Endothelial cell of umbilical vein (primary cell): ENCODE measurements at regions not wholly inside any gene's neighbourhood (a gene's known extent, or its start where the extent isn't known, plus 50 kb on each side); places are given as distances from the start of the nearest gene placed in this dataset.

Source experiments
- BruUV-seq: library from RNA; stranded (reverse); fragments of 400-500 nt; replicated peaks from 2 replicates; lab custom pipeline; 2021; lab: Mats Ljungman, UMichigan
- CTCF ChIA-PET: fragments of 300-600, 350-600 bp; sonication (Branson Sonifier 250); formaldehyde crosslinking; loops from one replicate; lab custom pipeline; 2021; ENCODE audit warnings: antibody characterized with exemption, inconsistent platforms; lab: Charles Lee
- POLR2A ChIA-PET: fragments of 300-600, 350-600 bp; sonication (Branson Sonifier 250); formaldehyde crosslinking; loops from one replicate; lab custom pipeline; 2021; ENCODE audit warnings: antibody characterized with exemption, inconsistent platforms; lab: Charles Lee
- DNase-seq: peaks from one replicate; pipeline ENCODE4 v3.0.0-alpha.2; 2011; ENCODE audit warnings: low read depth, low spot score
- FAIRE-seq: peaks from 2 replicates; lab custom pipeline; 2011; peaks lifted over from hg19 to GRCh38; lab: Jason Lieb, UNC
- H2AFZ ChIP-seq: 2 replicates; pipeline ENCODE4 v1.6.0; 2012; ENCODE audit warnings: low read depth, low read length, control low read depth, inconsistent platforms
- H3K27ac ChIP-seq: 2 replicates; pipeline ENCODE4 v1.5.1; 2011; ENCODE audit warnings: low read depth, mild to moderate bottlenecking, control low read depth, low read length, moderate library complexity; ENCODE audit not compliant: insufficient read depth
- H3K27me3 ChIP-seq, 2 experiments: 2 replicates each; pipeline versions ENCODE4 v1.6.0 to v1.6.1; 2011; ENCODE audit warnings: low read length in 2 of 2, mixed read lengths in 1 of 2; ENCODE audit not compliant: control insufficient read depth in 2 of 2, insufficient read depth in 2 of 2
- H3K36me3 ChIP-seq, 2 experiments: 2 replicates in 1 of 2; 3 replicates in 1 of 2; pipeline ENCODE4 v1.5.1; 2011; ENCODE audit warnings: low read length in 2 of 2, mild to moderate bottlenecking in 1 of 2, moderate library complexity in 1 of 2; ENCODE audit not compliant: control insufficient read depth in 2 of 2, insufficient read depth in 2 of 2; ENCODE audit errors: extremely low read depth in 1 of 2
- H3K4me1 ChIP-seq: 3 replicates; pipeline ENCODE4 v1.5.1; 2011; ENCODE audit warnings: mild to moderate bottlenecking, low read length; ENCODE audit not compliant: control insufficient read depth, insufficient read depth; ENCODE audit errors: extremely low read depth
- H3K4me2 ChIP-seq: 2 replicates; pipeline ENCODE4 v1.6.1; 2011; ENCODE audit warnings: low read length, control low read depth, mixed read lengths; ENCODE audit not compliant: insufficient read depth
- H3K4me3 ChIP-seq, 3 experiments: fragments of 200-600 bp in 1 of 3; sonication (generic), shearing (Covaris generic) in 1 of 3; replicated peaks in 1 of 3; 2 replicates each; pipeline ENCODE4 v1.5.1; 2011 to 2016; ENCODE audit warnings: control low read depth in 3 of 3, low read length in 3 of 3, mild to moderate bottlenecking in 2 of 3, inconsistent platforms in 1 of 3, low read depth in 1 of 3, moderate library complexity in 1 of 3; ENCODE audit not compliant: insufficient read depth in 1 of 3
- H3K79me2 ChIP-seq: 2 replicates; pipeline ENCODE4 v1.6.0; 2012; ENCODE audit warnings: low read length, inconsistent platforms; ENCODE audit not compliant: control insufficient read depth, insufficient read depth
- H3K9ac ChIP-seq: replicated peaks from 2 replicates; pipeline ENCODE3; 2011; ENCODE audit warnings: low read length, control low read depth; ENCODE audit not compliant: insufficient read depth; ENCODE audit errors: extremely low read depth
- H3K9me1 ChIP-seq: replicated peaks from 3 replicates; pipeline ENCODE4 v1.6.0; 2011; ENCODE audit warnings: mild to moderate bottlenecking, low read length; ENCODE audit not compliant: control insufficient read depth, insufficient read depth; ENCODE audit errors: extremely low read depth
- H3K9me3 ChIP-seq: replicated peaks from 2 replicates; pipeline ENCODE4 v1.5.1; 2012; ENCODE audit warnings: low read length, inconsistent platforms; ENCODE audit not compliant: control insufficient read depth, insufficient read depth
- H4K20me1 ChIP-seq: replicated peaks from 2 replicates; pipeline ENCODE3; 2011; ENCODE audit warnings: mild to moderate bottlenecking, low read length; ENCODE audit not compliant: control insufficient read depth, insufficient read depth; ENCODE audit errors: extremely low read depth
- CTCF ChIP-seq, 2 donors: IDR thresholded peaks; 1 replicate in 1 of 2; 2 replicates in 1 of 2; pipeline ENCODE4 v1.5.1; 2011; ENCODE audit warnings: low read length in 2 of 2, mild to moderate bottlenecking in 2 of 2, moderate library complexity in 2 of 2, control low read depth in 1 of 2, inconsistent platforms in 1 of 2, low read depth in 1 of 2; ENCODE audit not compliant: insufficient read depth in 1 of 2; ENCODE audit errors: extremely low read depth in 1 of 2
- GATA2 ChIP-seq: IDR thresholded peaks from 2 replicates; pipeline ENCODE4 v1.7.0; 2011; ENCODE audit warnings: low read depth, mild to moderate bottlenecking, moderate library complexity, mixed read lengths, low read length; ENCODE audit not compliant: insufficient read length, insufficient read depth
- JUN ChIP-seq: IDR thresholded peaks from 2 replicates; pipeline ENCODE4 v1.6.1; 2011; ENCODE audit warnings: borderline replicate concordance, low read depth; ENCODE audit not compliant: insufficient read length, insufficient read depth
- POLR2A ChIP-seq: IDR thresholded peaks from 2 replicates; pipeline ENCODE4 v1.6.1; 2012; ENCODE audit warnings: low read depth, mild to moderate bottlenecking, control low read depth, low read length
- POLR2AphosphoS5 ChIP-seq: IDR thresholded peaks from 2 replicates; pipeline ENCODE4 v1.6.1; 2012; ENCODE audit warnings: low read depth, mild to moderate bottlenecking, control low read depth, low read length, moderate library complexity; ENCODE audit not compliant: insufficient read depth
- dilution Hi-C: fragments of 300-500 bp; cut with MboI; formaldehyde crosslinking; loops from one replicate; pipeline ENCODE4 v1.15.0; 2019; ENCODE audit warnings: low sequenced_read_pairs; ENCODE audit not compliant: extremely low pct_ligation_motif_present
- intact Hi-C: fragments of 100-400 bp; cut with micrococcal nuclease; formaldehyde crosslinking; loops from one replicate; pipeline ENCODE4 v1.10.0; 2022
- TF ChIP-seq, protein P1 (sequence below): IDR thresholded peaks from 2 replicates; pipeline ENCODE4 v1.6.1; 2011; ENCODE audit not compliant: insufficient read depth, insufficient read length

DNA sequence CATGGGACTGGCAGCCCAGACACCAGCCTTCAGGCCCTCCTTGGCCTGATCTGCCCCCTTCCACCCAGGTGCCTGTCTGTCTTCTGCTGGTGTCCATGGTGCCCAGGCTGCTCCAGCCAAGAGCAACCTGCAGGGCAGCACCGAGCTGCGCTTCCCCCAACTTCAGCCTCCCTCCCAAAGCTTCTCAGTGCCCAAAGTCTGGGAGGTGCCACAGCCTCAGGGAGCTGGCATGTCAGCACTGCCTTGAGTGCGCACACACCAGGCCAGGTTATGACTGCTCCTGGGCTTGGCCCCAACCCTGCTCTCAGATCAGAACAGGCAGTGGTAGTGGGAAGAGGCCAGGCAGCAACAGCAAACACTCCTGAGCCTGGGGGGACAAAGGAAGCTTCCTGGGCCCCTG is 304.6 kb upstream of the NRG3 start:
- FAIRE-seq = no peak
- dilution Hi-C loops = no loop called here

More for the DNA sequence above, 304.6 kb upstream of the NRG3 start:
- no peaks in the 10 kb centered on the region for H3K27me3 ChIP-seq
- no peaks in the 10 kb centered on the region for H3K36me3 ChIP-seq
- intact Hi-C loops = no loop called here
- no peaks in the 10 kb centered on the region for H3K9me3 ChIP-seq
- H3K9me1 ChIP-seq = no peaks in the 10 kb centered on the region
- no TSS peak for BruUV-seq
- H3K27ac ChIP-seq = no peak overlapping the region
- no peaks in the 10 kb centered on the region for H3K4me1 ChIP-seq
- no peak for TF ChIP-seq POLR2AphosphoS5
- TF ChIP-seq, protein P1, sequence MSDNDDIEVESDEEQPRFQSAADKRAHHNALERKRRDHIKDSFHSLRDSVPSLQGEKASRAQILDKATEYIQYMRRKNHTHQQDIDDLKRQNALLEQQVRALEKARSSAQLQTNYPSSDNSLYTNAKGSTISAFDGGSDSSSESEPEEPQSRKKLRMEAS = no peak
- no peak for TF ChIP-seq POLR2A
- no peak for TF ChIP-seq CTCF (IDR thresholded peaks at IDR 0.05; ENCODE audit: extremely low read depth in 1 of 2, insufficient read depth in 1 of 2, low read depth in 1 of 2, low read length in 2 of 2)
- no peak for TF ChIP-seq JUN
- TF ChIP-seq GATA2 = no peak
- no peak overlapping the region for H3K4me2 ChIP-seq
- H3K9ac ChIP-seq = no peak overlapping the region
- no peak for DNase-seq
- H4K20me1 ChIP-seq = no peaks in the 10 kb centered on the region
- CTCF ChIA-PET = no interaction called here
- POLR2A ChIA-PET = no interaction called here
- no peaks in the 10 kb centered on the region for H3K79me2 ChIP-seq
- no peak overlapping the region for H3K4me3 ChIP-seq
- H2AFZ ChIP-seq = no peak overlapping the region
